Hindlimb muscle (tissue), 1 donor: ENCODE measurements at regions not wholly inside any gene's neighbourhood (a gene's known extent, or its start where the extent isn't known, plus 50 kb on each side); places are given as distances from the start of the nearest gene placed in this dataset.
"Not testable (repeated sequence)": the region's sequence is repeated elsewhere in the genome, so short reads cannot be mapped to it uniquely, and the experiment has no call there.

Experiments used
- DNase-seq: peaks from one replicate; pipeline ENCODE4 v3.0.0-alpha.2; 2013

- peak; percentile 5 for DNase-seq
These were observed 300.3 kb upstream of the IGFBP7 start for GRCh38 chr4:57410331-57411052.

- DNase-seq = no peak
These were observed 295.2 kb upstream of the IGFBP7 start for GRCh38 chr4:57405359-57405758.

DNA sequence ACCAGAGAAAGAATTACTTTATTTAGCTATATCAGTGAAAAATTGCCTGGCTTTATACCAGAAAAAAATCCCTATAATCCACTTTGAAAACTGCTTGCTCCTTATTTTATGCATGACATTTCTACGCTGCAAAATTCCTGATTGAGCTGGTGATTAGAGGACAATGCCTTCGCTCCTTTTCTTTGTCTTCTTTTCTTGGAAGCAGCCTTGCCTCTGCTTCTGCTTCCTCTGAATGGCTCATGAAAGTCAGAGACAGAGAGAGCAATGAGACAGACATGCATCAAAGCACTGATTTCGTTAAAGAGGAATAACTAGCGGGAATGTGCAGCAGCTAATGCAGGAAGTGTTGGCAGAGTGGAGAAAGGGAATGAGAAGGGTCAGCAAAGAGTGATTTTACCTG, 294.3 kb upstream of the IGFBP7 start:
- DNase-seq = no peak

GRCh38 chr4:57403591-57403990, 293.4 kb upstream of the IGFBP7 start:
- DNase-seq = no peak

- no peak for DNase-seq
These were observed 291.4 kb upstream of the IGFBP7 start for GRCh38 chr4:57401586-57401985.

DNA sequence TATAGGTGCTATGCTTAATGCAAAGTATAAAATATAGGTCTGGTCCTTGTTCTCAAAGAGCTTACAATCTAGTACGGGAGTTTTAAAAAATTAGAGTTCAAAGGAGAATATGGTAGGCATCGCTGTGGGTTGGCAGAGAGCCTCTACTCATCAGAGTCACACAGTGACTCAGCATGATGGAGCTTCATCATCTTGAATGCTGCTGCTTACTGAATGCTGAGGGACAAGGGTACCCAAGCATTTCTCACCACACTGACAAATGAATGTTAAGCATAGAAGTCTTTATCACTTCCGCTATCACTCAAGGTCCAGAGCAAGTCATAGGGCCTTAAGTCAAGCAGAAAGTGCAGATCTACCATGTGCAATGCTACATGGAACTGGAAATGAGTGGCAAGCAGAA, 268.6 kb upstream of the IGFBP7 start:
- no peak for DNase-seq

GRCh38 chr4:57374866-57375595, 264.8 kb upstream of the IGFBP7 start:
- DNase-seq = no peak

DNA sequence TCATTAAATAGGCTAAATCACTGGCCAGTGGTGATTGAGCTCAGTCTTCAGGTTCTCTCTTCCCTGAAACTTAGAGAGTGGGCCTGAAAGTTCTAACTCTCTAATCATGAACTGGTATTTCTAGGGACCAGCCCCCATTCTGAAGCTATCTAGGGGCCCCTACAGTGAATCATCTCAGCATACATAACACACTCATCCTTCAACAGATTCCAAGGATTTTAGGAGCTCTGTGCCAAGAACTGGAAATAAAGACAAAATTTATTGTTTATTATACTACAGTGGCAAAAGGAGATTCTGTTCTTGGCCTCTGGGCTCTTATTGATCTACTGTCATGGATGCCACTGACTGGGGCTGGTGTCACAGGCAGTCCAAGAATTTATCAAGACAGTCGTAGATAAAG, 263.8 kb upstream of the IGFBP7 start:
- DNase-seq = no peak

GRCh38 chr4:57371671-57372070, 261.5 kb upstream of the IGFBP7 start:
- no peak for DNase-seq

DNA sequence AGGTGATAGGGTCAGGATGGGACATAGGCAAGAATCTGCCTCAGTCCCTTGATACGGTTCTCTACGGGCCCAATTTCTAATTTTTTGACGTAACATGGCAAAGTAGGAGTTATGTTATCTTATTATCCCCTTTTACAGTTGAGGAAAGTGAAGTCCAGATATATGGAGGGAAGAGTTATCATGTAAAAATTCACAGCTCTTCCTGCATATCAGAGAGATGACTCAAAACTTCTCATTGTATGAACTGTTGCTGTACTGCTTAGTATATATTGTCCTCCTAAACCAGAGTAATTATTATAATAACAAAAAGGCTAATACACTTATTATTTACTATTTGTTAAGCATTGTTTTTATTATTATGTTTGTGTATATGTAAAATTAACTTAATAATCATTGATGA, 260.5 kb upstream of the IGFBP7 start:
- DNase-seq = no peak

DNA sequence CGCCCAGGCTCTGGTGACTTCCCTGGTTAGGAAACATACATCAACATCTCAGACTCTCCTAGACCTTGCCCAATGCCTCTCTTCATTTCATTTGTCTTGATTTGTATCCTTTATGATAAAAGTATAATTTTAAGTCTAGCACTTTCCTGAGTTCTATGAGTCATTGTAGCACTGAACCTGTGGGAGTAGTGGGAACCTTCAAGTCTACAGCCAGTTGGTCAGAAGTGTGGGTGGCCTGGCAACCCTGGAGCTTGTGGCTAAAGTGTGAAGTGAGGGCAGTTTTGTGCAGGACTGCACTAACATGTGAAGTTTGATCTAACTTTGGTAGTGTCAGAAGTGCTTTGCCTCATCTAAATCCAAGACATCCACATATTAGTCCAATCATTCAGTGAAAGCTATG, 259.3 kb upstream of the IGFBP7 start:
- no peak for DNase-seq

DNA sequence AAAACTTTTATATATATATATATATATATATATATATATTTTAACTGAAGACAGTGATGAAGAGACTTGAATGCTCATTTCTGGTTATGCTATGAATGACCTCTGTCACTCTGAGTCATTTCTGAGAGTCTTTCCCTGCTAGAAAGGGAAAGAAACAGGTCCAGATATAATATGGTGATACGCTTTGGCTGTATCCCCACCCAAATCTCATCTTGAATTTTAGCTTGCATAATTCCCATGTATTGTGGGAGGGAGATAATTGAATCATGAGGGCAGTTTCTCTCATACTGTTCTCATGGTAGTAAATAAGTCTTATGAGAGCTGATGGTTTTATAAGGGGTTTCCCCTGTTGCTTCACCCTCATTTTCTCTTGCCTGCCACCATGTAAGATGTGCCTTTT, 254.1 kb upstream of the IGFBP7 start:
- DNase-seq = no peak

GRCh38 chr4:57363346-57363745, 253.2 kb upstream of the IGFBP7 start:
- DNase-seq = no peak

GRCh38 chr4:57360681-57361080, 250.5 kb upstream of the IGFBP7 start:
- DNase-seq = no peak

DNA sequence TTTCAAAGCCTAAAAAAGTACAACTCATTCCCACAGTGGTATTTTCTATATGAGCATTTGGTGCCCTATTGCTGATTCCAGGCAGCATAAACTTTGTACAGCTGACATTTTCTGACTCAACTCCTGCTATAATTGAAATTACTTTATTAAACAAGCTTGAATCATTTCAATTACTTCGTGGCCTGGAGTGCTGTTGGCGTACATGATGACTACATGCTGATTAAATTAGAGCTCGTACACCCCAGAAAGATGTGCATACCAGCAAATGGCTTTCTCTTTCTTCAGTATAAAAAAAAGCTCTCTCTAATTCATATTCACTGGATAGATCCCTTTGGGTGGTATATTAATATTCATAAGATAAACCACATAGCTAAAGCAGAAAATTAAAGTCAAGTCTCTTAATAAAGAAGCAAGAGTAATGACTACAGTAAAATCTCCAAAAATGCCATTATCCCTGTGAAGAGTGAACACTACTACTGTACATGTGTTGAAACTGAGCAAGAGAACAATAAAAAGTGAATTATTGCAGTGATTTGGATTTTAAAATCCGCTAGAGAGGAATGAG, 245.0 kb upstream of the IGFBP7 start:
- no peak for DNase-seq

- no peak for DNase-seq
These were observed 241.5 kb upstream of the IGFBP7 start for GRCh38 chr4:57351731-57352130.

GRCh38 chr4:57344296-57344695, 234.1 kb upstream of the IGFBP7 start:
- no peak for DNase-seq

- DNase-seq = no peak
These were observed 232.2 kb upstream of the IGFBP7 start for GRCh38 chr4:57342411-57342810.

DNA sequence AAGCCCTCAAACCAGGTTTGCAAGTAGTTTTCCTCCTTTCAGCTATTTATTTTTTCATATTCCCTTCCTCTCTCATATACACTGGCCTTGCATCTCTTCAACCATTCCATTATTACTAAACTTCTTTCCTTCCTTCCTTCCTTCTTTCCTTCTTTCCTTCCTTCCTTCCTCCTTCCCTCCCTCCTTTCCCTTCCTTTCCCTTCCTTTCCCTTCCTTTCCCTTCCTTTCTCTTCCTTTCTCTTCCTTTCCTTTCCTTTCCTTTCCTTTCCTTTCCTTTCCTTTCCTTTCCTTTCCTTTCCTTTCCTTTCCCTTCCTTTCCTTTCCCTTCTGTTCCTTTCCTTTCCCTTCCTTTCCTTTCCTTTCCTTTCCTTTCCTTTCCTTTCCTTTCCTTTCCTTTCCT, 228.7 kb upstream of the IGFBP7 start:
- not testable (repeated sequence) for DNase-seq

DNA sequence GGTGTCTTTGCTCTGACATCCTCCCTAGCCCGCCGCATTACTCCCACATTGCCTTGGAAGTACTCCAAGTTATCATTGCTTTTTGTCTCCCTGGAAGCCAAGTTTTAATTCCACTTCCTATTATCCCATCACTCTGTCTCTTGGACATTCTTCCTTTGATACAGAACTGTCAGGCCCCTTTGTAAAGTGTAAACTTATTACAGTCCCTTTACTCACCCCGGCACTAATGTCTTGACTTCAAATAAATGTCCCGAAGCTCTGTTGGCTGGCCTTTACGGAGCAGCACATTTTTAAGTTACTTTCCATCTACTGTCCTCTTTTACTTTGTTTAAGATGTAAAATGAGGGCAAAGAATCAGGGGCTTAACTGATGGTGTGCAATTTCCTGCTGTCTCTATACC, 223.5 kb upstream of the IGFBP7 start:
- no peak for DNase-seq

DNA sequence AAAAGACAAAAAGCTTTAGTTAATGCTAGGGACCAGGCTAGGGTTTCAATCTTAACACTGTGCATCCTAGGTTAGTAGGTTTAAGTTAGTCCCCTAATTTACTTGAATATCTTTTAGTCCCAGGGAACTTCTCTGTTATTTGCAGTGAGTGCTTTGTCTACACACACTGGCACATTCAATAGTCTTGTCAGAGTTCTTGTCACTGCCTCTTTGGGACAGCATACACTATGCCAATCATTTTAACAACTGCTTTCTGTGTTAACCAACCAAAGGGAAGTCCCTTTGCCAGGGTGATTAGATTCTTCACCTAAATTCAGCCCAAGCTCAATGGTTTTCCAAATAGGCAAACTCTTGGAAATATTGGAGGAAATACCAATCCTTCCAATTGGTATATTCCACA, 221.8 kb upstream of the IGFBP7 start:
- no peak for DNase-seq

- no peak for DNase-seq
These were observed 219.1 kb upstream of the IGFBP7 start for GRCh38 chr4:57329279-57329678.

DNA sequence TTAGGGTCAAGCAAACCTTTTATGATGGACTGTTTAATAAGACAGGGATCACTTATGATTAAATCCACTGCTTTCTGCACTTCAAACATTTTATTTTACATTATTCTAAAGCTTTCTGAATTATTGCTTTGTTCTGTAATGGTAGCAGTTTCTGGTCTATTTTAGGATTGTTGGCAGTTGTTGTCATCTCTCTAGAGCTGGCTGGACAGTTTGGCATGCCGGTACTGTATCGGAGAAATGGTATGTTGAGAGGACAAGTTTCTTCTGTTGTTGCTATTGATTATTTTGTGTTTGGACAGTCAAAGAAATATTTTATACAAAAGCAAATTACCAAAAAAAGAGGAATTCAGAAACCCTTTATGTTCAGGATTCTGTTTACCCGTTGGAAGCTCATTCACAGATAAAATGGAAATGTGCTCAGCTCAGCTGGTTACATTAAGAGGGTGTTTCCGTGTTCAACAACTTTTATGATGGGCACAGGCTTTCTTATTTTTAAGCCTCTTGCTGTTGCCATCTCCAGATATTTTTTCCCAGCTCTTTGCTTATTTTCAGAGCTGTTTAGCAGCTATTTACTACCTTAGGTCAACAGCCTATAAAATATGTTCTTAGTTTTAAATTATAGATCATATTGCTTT, 214.6 kb upstream of the IGFBP7 start:
- DNase-seq = no peak

DNA sequence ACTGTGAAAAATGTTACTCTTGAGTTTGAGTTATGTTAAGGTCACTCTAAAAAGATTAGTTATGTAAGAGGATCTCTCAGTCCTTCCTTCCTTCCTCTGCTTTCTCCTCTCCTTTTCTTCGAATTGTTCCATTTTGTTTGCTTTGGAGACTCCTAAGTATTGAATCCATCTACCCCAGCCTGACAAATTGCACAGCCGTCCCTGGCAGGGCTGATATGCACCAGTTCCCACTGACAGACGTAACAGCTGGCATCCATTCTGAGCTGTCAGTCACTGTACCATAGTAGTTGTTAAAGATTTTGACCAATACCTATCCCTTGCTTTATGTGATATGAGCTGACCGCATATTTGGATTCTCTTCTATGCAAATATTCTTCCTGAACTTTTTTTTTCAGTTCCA, 210.7 kb upstream of the IGFBP7 start:
- no peak for DNase-seq
